GM12865 (cell line): ENCODE measurements at regions not wholly inside any gene's neighbourhood (a gene's known extent, or its start where the extent isn't known, plus 50 kb on each side); places are given as distances from the start of the nearest gene placed in this dataset.

Experiments
- DNase-seq: peaks from one replicate; pipeline ENCODE4 v3.0.0; 2010; ENCODE audit warnings: low read depth
- H3K4me3 ChIP-seq: 2 replicates; pipeline ENCODE4 v1.5.1; 2011; ENCODE audit warnings: mild to moderate bottlenecking, low read depth, low read length, control low read depth
- CTCF ChIP-seq: IDR thresholded peaks from 2 replicates; pipeline ENCODE4 v1.5.1; 2011; ENCODE audit warnings: low read length, control low read depth, low read depth, inconsistent platforms; ENCODE audit not compliant: insufficient read depth; ENCODE audit errors: missing control alignments

GRCh38 chr5:86011937-86012336 is 605.8 kb upstream of the COX7C start:
- no peak overlapping the region for H3K4me3 ChIP-seq
- no peak for DNase-seq
- TF ChIP-seq CTCF, result no peak

- H3K4me3 ChIP-seq, result no peak overlapping the region
- no peak for TF ChIP-seq CTCF
- DNase-seq, result no peak
Observed at GRCh38 chr5:86029308-86029707, 588.4 kb upstream of the COX7C start.

- no peak for TF ChIP-seq CTCF
- DNase-seq, result peak; percentile 2
- no peak overlapping the region for H3K4me3 ChIP-seq
Observed at GRCh38 chr5:86030753-86031152, 587.0 kb upstream of the COX7C start.

GRCh38 chr5:86038566-86038965 is 579.2 kb upstream of the COX7C start:
- no peak overlapping the region for H3K4me3 ChIP-seq
- DNase-seq, result no peak
- no peak for TF ChIP-seq CTCF

GRCh38 chr5:86039351-86039750 is 578.4 kb upstream of the COX7C start:
- no peak for TF ChIP-seq CTCF
- H3K4me3 ChIP-seq, result no peak overlapping the region
- DNase-seq, result no peak

- no peak for TF ChIP-seq CTCF
- no peak for DNase-seq
- H3K4me3 ChIP-seq, result no peak overlapping the region
Observed at GRCh38 chr5:86070719-86071118, 547.0 kb upstream of the COX7C start.

GRCh38 chr5:86074297-86074696 is 543.4 kb upstream of the COX7C start:
- no peak overlapping the region for H3K4me3 ChIP-seq
- DNase-seq, result no peak
- no peak for TF ChIP-seq CTCF
